ENCODE measurements at regions not wholly inside any gene's neighbourhood (a gene's known extent, or its start where the extent isn't known, plus 50 kb on each side); places are given as distances from the start of the nearest gene placed in this dataset.

DNA sequence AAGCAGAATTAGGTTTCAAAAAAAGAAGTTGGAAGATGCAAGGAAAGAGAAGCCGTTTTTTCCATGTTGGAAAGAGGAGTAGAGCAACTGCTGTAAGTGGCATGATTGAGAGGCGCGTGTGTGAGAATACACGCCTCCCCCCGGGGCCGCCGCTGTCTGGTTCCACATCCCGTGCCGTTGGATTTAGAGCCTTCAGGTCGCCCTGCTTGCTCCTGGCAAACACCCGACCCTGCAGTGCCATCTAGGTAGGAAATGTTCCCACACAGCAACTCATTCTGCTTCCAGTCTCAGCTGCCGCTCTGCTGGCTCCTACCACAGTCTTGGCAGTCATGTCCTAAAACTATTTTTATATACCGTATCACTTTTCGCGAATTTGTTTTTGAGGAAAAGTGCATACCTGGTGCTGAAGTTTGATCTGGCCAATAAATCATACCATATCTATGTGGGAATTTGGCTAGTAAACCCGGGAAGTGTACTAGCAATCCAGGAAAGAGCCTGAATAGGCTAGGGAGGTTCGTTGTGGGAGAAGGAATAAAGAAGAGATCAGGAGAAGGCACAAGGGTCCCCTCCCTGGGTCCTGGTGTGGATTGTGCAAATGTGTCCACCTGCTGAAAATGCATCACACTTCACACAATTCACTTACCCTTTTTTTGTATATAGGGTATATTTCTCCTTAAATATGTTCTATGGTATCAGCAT lies 372.7 kb downstream of the FBXO15 start:
- H3K36me3 Mint-ChIP-seq = no peaks in the 10 kb centered on the region
- peaks cover 3% of the 10 kb centered on the region for H3K4me1 Mint-ChIP-seq
- H4K20me1 ChIP-seq (ENCODE audit: insufficient read depth, low read length) = no peaks in the 10 kb centered on the region
- 85% methylated on average over 11 of the region's 17 CpGs for WGBS (ENCODE audit: insufficient coverage)
- no peaks in the 10 kb centered on the region for H3K36me3 ChIP-seq (replicated peaks in 1 of 2; ENCODE audit: control insufficient read depth in 1 of 2, insufficient read depth in 2 of 2, low read length in 2 of 2)
- H3K9ac ChIP-seq (ENCODE audit: insufficient read depth, low read length, poor library complexity, severe bottlenecking) = no peak overlapping the region
- TF ChIP-seq, protein P1, sequence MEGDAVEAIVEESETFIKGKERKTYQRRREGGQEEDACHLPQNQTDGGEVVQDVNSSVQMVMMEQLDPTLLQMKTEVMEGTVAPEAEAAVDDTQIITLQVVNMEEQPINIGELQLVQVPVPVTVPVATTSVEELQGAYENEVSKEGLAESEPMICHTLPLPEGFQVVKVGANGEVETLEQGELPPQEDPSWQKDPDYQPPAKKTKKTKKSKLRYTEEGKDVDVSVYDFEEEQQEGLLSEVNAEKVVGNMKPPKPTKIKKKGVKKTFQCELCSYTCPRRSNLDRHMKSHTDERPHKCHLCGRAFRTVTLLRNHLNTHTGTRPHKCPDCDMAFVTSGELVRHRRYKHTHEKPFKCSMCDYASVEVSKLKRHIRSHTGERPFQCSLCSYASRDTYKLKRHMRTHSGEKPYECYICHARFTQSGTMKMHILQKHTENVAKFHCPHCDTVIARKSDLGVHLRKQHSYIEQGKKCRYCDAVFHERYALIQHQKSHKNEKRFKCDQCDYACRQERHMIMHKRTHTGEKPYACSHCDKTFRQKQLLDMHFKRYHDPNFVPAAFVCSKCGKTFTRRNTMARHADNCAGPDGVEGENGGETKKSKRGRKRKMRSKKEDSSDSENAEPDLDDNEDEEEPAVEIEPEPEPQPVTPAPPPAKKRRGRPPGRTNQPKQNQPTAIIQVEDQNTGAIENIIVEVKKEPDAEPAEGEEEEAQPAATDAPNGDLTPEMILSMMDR (IDR thresholded peaks at IDR 0.05) = no peak
- no peaks in the 10 kb centered on the region for H3K27me3 ChIP-seq (ENCODE audit: control insufficient read depth in 2 of 2, insufficient read depth in 2 of 2, low read length in 2 of 2)
- no peak overlapping the region for H3K4me3 ChIP-seq (replicated peaks in 1 of 3; ENCODE audit: low read depth in 2 of 3, low read length in 3 of 3)
- no peaks in the 10 kb centered on the region for H3K79me2 ChIP-seq (ENCODE audit: insufficient read depth, low read length)
- no peaks in the 10 kb centered on the region for H3K4me1 ChIP-seq (ENCODE audit: control insufficient read depth in 1 of 2, insufficient read depth in 2 of 2, low read length in 2 of 2)
- H3K4me3 Mint-ChIP-seq = no peak overlapping the region
- H2AFZ ChIP-seq (ENCODE audit: insufficient read depth, low read depth, low read length, poor library complexity, severe bottlenecking) = no peak overlapping the region
- H3K27ac ChIP-seq (ENCODE audit: low read depth in 1 of 2, low read length in 2 of 2) = no peak overlapping the region
- H3K4me2 ChIP-seq (replicated peaks; ENCODE audit: extremely low read depth, low read length, poor library complexity, severe bottlenecking) = no peak overlapping the region
- no peak for DNase-seq
- H3K27ac Mint-ChIP-seq = no peak overlapping the region
- intact Hi-C loops (cut with micrococcal nuclease) = no loop called here
- peaks cover 0 to 2% (median 0%) of the 10 kb centered on the region in 7 donors for H3K9me3 Mint-ChIP-seq
- H3K27me3 Mint-ChIP-seq (ENCODE audit: low read depth in 3 of 3) = peaks cover 0 to 1% (median 1%) of the 10 kb centered on the region in 3 donors
- H3K9me3 ChIP-seq (replicated peaks in 1 of 2; ENCODE audit: control insufficient read depth in 1 of 2, insufficient read depth in 1 of 2, low read length in 2 of 2) = no peaks in the 10 kb centered on the region

DNA sequence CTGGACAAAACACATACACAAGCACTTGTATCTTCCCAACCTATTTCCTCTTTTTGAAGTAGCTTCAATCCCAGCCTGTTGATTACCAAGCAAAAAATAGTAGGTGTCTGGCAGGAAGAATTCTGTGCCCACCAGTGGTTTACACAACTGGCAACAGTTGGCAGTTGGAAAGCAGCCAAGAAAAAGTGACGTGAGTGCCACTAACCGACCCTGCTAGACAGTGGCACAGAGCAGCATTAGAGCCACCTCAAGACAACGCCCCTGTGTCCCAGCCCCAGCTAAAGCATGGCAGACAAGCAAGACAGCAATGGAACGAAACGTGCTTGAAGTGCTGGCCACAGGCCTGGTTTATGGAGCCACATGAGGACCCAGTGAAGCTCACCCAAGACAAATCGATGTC lies 379.6 kb downstream of the FBXO15 start:
- Histone ChIP-seq H3K4me1 (ENCODE audit: control insufficient read depth in 1 of 2, insufficient read depth in 2 of 2, low read length in 2 of 2) (peaks cover 0 to 3% of the 10 kb centered on the region in 2 donors), H3K79me2 (ENCODE audit: insufficient read depth, low read length) (no peaks in the 10 kb centered on the region), H3K27me3 (ENCODE audit: control insufficient read depth in 2 of 2, insufficient read depth in 2 of 2, low read length in 2 of 2) (no peaks in the 10 kb centered on the region), H3K9ac (ENCODE audit: insufficient read depth, low read length, poor library complexity, severe bottlenecking) (no peak overlapping the region), H4K20me1 (ENCODE audit: insufficient read depth, low read length) (no peaks in the 10 kb centered on the region), H3K4me3 (replicated peaks in 1 of 3; ENCODE audit: low read depth in 2 of 3, low read length in 3 of 3) (no peak overlapping the region), H2AFZ (ENCODE audit: insufficient read depth, low read depth, low read length, poor library complexity, severe bottlenecking) (no peak overlapping the region), H3K4me2 (replicated peaks; ENCODE audit: extremely low read depth, low read length, poor library complexity, severe bottlenecking) (no peak overlapping the region), H3K27ac (ENCODE audit: low read depth in 1 of 2, low read length in 2 of 2) (no peak overlapping the region), H3K36me3 (replicated peaks in 1 of 2; ENCODE audit: control insufficient read depth in 1 of 2, insufficient read depth in 2 of 2, low read length in 2 of 2) (no peaks in the 10 kb centered on the region), H3K9me3 (replicated peaks in 1 of 2; ENCODE audit: control insufficient read depth in 1 of 2, insufficient read depth in 1 of 2, low read length in 2 of 2) (no peaks in the 10 kb centered on the region)
- no peaks in the 10 kb centered on the region for H3K9me3 Mint-ChIP-seq
- no peak overlapping the region for H3K27ac Mint-ChIP-seq
- peaks cover 14% of the 10 kb centered on the region for H3K4me1 Mint-ChIP-seq
- no peaks in the 10 kb centered on the region for H3K36me3 Mint-ChIP-seq
- DNase-seq = no peak
- H3K4me3 Mint-ChIP-seq = no peak overlapping the region
- peaks cover 1 to 2% (median 1%) of the 10 kb centered on the region in 3 donors for H3K27me3 Mint-ChIP-seq (ENCODE audit: low read depth in 3 of 3)
- intact Hi-C loops (cut with micrococcal nuclease) = no loop called here
- 13% methylated on average over 6 of the region's 6 CpGs for WGBS (ENCODE audit: insufficient coverage)
- TF ChIP-seq, protein P1 (IDR thresholded peaks at IDR 0.05) = no peak

Measured in CD14-positive monocyte (primary cell).